SIG-M5 treated with dmso at 0.1 percent for 504 hours (cell line): ENCODE measurements at regions not wholly inside any gene's neighbourhood (a gene's known extent, or its start where the extent isn't known, plus 50 kb on each side); places are given as distances from the start of the nearest gene placed in this dataset.

Experiments used
- DNase-seq: peaks from one replicate; lab custom pipeline; 2025; ENCODE audit not compliant: unreplicated experiment; lab: John Stamatoyannopoulos, UW

GRCh38 chr1:193676996-193677549, 490.7 kb upstream of the B3GALT2 start:
- DNase-seq = no peak

DNA sequence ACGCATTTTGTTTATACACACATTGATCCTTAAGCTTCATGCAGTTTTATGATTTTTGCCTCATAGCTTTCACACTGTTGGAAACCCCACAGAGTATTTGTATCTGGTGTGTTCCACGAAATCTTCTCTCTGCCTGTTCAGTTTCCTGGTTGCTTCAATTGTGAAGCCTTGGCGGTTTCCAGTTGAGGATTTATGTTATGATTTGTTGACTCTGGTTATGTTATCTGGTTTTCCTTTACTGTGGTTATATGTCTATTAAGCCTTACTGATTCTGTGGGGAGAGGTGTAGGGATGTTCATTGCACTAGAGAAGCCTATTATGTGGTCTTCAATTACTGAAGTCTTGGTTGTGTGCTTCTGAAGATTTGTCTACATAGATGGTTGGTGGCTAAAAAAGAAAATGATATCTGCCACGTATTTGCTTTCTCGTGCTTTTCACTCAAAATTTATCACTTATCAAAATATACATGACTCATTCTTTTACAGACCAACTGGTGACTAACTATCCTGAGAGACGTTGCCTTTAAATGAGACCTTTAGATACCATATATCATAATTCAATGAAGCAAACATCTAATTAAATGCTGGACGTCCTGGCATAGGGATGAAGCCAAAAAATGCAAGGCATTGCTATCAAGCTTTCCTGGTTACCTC, 488.0 kb upstream of the B3GALT2 start:
- no peak for DNase-seq

- no peak for DNase-seq
Measured at GRCh38 chr1:193666485-193667083, 480.2 kb upstream of the B3GALT2 start.

DNA sequence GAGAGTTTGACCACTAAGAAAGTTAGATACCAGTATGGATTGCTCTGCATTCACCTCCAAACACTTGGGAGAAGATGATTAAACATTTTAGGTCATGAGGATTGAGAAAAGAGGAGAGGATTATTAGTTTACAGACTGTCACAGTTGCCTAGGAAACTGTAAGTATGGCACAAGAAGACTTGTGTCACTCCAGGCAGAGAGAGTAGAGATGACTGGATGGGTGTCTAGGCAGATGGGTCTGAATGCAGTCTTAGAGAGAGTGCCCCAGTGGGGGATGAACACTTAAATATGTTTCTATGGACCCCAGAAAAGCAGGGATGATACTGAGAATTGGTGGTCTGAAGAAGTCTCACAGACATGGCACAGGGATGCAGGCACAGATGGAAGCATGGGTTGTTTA, 477.6 kb upstream of the B3GALT2 start:
- DNase-seq = no peak

DNA sequence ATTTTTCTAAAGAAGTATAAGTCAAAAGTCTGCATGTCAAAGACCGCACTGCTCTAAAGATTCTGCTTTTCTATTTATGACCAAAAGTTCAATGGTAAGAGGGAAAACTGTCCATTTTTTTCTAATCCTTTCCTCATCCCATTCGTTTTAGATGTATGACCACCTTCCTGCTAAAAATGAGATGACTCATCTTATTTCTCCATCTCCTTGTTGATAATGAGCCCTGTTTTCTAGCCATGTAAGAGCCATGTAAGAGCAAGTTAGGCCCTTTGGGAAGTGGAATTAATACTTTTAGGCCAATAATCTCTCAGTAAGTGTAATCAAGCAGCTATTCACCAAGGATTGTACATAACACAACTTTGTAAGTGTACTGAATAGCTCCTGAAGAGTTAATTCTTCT, 475.6 kb upstream of the B3GALT2 start:
- no peak for DNase-seq

DNA sequence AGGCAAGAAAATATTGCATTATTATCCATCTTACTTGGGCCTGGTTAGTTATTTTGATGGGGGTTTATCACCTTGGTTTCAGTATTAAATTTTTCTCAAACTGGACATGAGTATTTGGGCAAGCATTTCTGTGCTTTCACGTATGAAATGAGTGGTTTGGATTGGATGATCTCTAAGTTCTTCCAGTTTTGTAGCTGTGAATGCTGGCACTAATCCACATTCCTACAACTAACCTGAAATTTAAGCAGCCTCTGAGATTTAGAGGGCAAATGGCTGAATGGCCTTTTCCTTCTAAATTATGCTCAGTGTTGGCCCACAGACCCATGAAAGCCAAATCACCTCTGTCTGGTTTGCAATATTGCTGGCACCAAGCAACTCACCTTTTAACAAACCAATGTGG, 475.0 kb upstream of the B3GALT2 start:
- DNase-seq = no peak

DNA sequence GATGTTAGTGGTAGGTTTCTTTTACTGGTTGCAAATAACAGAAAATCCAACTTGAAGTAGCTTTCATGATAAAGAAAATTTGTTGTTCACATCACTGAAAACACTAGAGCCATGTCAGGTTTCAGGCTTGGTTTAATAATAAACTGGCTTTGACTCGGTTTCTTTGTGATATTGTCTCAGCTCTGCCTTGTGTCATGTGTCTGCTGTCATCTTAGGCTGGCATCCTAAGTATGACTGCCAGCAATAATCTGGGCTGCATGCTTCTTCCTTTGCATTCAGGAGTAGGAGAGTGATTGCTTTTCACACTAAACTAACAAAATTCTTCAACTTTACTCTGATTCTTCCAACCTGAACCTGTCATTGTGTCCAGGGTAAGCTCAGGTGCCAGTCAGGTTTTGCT, 474.0 kb upstream of the B3GALT2 start:
- DNase-seq = no peak

DNA sequence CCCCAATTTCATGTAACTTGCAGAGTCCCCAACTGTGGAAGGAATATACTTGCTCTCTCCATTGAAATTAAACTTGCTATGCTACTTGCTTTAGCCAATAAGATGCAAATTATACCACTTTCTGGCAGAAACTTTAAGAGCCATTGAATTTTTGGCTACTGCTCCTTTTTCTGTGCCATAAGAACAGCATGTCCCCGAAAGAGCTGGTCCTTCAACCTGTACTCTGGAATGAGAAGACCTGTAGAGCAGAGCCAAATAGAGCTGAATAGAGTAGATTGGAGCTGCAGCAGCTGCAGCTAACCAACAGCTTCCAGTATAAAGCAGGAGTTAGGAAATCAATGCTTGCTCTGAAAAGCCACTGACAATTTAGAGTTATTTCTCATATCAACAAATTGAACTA, 472.3 kb upstream of the B3GALT2 start:
- no peak for DNase-seq

DNA sequence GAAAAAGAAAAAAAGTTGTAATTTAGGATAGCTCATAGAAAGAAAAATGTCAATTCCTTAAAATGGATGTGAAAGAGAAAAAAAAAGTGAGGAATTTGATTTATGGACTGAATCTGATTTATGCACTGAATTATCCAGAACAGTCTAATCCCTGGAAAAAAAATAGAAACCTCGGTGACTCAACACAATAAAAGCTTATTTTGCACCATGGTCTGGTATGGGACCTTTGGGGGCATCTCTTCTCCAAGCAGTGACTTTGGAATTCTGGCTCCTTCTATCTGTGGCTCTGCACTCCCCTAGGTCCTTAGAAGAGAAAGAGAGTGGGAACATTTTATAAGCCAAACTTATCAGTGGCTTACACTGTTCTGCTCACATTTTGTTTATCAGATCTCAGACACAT, 471.7 kb upstream of the B3GALT2 start:
- DNase-seq = no peak

DNA sequence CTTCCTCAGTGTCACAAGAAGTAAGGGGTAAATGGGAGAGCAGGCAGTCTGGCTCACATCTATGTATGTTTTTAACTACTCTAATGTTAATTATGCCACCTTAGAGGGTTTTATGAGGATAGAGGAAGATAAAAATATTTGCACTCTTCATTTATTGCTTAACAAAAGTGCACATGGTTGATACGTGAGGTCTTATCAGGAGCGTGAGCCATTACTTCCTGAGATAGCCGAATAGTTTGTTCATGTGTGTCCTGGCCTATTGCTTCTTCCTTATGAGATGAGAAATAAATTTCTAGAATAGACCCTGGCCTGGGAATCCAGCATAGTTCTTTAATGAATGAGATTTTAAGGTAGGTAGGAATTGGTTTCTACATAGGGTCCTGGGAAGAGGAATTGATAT, 471.1 kb upstream of the B3GALT2 start:
- DNase-seq = no peak

DNA sequence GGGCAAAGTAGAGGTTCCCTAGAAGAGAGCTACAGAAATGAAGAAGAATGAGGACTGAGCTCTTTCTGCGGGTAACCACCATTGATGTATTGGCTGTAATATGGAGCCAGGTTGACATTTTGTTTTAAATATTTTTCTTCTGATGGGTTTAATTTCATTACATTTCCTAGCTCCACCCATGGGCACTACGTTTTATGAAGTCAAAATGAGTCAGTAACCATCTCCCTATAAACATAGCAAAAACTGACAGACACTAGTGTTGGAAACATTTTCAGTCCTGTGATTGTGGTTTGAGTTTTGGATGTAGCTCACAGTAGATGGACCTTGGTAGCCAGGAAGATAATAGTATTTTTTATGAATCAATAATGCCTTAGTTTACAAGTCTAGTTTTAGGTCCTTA, 470.4 kb upstream of the B3GALT2 start:
- no peak for DNase-seq

DNA sequence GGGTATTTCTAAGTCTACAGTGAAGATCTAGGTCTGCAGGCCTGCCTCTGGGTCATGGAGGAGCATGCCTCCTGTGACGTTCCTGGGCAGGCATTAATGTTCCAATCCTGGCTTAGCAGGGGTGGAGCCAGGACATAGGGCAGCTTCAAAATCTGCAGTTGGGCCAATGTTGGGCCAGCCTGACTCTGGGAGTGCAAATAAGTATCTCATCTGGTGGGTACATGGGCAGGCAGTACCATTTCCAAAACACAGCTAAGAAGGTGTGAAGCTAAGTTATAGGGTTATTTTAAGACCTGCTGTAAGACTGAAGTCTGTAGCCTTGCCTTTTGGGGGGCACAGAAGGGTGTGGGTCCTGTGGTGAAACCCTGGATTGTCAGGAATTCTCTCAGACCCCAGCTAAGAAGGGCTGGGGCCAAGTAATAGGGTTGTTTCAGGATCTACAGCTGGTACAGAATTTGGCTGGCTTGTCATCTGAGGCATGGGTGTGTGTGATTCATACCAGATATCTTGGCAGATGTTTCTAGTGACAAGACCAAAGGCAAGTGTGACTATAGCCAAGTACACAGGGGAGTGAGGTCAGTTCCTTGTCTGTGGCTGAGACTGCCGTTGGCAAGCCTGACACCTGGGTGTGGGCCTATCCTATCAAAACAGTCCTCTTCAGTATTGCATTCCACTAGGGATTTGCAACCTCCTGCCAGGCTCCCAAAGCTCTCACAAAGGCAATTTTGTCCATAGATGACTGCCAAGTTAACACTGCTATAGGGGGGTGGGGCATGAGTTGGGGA, 468.7 kb upstream of the B3GALT2 start:
- DNase-seq = no peak

DNA sequence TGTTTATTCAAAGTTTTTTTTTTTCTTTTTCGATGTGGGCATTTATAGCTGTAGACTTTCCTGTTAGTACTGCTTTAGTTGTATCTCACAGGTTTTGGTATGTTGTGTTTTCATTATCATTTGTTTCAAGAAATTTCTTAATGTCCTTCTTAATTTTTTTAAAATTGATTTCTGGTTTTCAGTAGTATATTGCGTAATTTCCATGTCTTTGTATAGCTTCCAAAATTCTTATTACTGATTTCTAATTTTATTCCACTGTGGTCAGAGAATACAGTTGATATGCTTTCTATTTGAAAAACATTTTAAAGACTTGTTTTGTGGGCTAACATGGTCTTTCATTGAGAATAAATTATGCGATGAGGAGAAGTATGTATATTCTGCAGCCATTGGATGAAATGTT, 463.2 kb upstream of the B3GALT2 start:
- DNase-seq = no peak

DNA sequence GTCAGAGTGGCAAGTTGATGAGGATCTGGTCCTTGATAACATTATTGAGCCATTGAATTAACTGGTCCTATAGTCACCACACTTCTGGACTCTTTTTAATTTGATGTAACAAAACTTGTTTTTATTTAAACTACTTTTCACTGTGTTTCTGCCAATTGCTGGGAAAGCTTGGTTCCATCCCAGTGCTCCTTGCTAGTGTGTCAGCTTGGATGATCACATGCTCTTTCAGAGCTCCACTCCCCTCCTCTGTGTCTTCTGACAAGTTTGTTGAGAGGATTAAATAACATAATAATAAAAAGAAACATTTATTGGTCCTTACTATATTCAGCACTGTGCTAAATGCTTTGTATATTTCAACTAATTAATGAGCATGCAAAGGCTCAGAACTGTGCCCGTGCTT, 448.5 kb upstream of the B3GALT2 start:
- DNase-seq = no peak

DNA sequence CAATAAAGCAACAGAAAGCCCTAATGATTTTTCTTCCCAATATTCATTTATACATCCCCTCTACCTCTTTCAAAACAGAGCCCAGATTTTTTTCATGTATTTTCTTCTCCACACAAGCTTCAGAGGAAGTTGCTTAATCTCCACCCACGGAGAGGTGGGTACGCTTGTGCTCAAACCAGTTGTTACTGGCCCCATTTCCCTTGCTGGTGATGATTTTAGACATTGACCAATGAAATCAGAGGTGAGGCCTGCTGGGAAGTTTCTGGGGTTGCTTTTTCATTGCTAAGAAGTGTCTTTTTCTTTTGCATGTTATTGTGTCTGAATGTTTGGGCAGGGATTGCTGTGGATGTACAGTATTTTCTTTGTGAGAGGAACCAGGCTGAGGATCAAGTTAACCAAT, 448.1 kb upstream of the B3GALT2 start:
- no peak for DNase-seq

DNA sequence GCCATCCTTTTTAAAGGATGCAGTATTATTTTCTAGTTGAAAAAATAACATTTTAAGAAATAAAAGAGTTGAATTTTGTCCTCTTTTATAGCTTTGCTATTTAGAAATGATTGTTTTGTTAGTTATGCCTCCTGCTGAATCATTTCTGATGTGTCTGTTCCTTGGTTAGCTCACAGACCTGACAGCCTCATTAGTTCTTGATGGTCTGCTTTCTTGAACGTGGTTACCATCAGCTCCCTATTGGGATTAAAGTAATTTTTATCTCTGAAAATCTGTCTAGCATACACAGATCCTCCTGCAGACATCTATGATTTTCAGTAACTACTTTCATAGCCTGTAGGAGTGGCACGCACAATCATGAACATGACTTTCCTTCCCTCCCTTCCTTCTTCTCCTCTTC, 447.6 kb upstream of the B3GALT2 start:
- no peak for DNase-seq

DNA sequence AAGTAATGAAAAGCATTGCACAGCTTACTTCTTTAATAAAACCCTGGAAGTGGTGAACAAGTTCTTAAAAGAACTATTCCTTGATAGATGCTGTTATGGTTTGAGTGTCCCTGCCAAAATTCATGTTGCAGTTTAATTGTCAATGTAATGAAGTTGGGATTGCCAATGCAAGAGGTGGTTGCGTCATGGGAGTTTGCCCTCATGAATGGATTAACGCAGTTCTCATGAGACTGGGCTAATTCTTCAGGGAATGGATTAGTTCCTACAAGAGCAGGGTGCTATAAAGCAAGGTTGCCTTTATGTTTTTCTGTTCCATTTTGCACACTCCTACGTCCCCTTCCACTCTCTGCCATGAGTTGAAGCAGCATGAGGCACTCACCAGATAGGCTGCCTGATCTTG, 446.7 kb upstream of the B3GALT2 start:
- DNase-seq = no peak

DNA sequence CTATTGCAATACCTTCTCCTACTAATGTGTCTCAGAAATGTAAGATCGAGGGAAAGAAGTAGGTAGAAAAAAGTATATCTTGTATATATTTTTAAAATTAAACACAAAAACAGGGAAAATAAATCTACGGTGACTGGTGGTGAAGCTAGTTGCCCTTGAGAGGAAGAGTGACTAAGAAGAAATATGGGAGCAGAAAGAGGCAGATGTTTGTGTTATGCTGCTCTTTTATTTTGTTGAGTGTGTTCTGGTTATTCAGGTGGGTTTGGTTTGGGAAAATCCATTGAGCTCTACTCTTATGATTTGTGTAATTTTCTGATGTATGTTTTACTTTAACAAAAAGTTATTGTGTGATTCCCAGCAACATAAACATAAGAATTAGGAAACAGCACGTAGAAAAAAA, 444.9 kb upstream of the B3GALT2 start:
- DNase-seq = no peak

DNA sequence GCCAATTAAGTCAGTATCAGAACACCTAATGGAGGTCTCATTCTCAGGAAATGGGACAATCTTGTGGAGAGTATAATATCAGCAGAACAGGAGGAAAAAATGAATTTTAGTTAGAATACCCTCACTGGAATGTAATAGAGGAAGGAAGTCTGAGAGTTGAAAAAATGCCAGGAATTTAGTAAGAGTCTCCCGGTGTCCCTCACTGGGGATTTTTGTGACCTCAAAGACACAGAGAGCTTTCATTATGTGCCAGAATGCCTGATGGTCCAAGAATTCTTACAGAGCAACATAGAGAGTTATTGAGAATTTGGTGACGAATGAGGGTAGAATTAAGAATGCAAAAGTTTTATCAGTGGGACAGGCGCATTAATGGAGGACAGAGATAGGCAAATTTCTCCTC, 443.5 kb upstream of the B3GALT2 start:
- no peak for DNase-seq

DNA sequence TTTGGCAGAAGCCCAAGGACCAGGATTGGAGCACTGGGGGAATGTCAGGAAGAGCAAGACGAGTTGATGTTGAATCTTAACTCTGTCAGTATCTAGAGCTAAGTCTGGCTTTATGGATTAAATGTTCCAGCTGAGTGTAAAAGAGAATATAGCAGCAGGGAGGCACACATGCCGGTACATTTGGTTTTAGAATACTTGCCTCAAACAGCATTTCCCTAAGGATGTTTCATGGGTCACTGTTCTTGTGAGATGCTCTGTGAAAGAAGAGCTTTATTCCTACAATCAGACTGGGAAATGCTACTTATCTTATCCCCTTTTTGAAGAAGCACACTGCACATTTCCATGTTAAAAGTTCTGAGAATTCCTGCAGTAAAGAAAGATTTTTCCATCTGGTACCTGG, 440.3 kb upstream of the B3GALT2 start:
- no peak for DNase-seq

DNA sequence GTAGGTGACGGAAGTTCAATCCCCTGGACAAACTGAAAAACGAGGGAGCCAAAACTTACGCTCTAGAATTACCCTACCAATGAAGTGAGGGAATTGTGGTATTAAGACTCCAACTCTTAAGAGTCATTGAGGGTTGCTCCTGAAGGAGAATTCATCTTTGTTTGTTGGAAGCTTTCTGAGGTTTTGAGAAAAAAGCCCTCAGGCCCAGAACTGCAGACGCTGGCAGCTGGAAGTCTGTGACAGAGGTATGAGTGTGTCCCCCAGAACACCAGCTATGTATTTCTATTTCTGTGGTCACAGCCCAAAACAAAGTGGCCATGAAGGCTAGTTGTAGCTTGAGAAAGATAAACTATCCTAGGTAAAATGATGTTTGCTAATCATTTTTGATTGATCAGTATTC, 438.8 kb upstream of the B3GALT2 start:
- DNase-seq = no peak

GRCh38 chr1:193619911-193620310, 433.5 kb upstream of the B3GALT2 start:
- no peak for DNase-seq
